ENCODE measurements at regions not wholly inside any gene's neighbourhood (a gene's known extent, or its start where the extent isn't known, plus 50 kb on each side); places are given as distances from the start of the nearest gene placed in this dataset.

- DNase-seq (no peak), ATAC-seq (ENCODE audit: low FRiP score) (no peak)
- H3K4me1 ChIP-seq (ENCODE audit: control insufficient read depth in 1 of 2, insufficient read depth in 2 of 2, low read length in 2 of 2) = no peaks in the 10 kb centered on the region
- H3K27me3 ChIP-seq (ENCODE audit: control insufficient read depth in 1 of 2, insufficient read depth in 2 of 2, low read length in 1 of 2) = no peaks in the 10 kb centered on the region
- H3K27ac ChIP-seq (ENCODE audit: low read depth in 1 of 2, low read length in 2 of 2) = no peak overlapping the region
- H3K9me3 ChIP-seq (ENCODE audit: control insufficient read depth, low read length) = peaks cover 4% of the 10 kb centered on the region
- no peak overlapping the region for H3K4me3 ChIP-seq (ENCODE audit: low read length in 2 of 2)
- H3K36me3 ChIP-seq (ENCODE audit: control insufficient read depth in 1 of 2, insufficient read depth in 2 of 2, low read length in 1 of 2) = no peaks in the 10 kb centered on the region
- intact Hi-C loops (cut with DNase I) = no loop called here
These were observed 138.5 kb downstream of the RBM26 start for GRCh38 chr13:79267560-79267959.

GRCh38 chr13:79258489-79258888 is 147.6 kb downstream of the RBM26 start:
- Histone ChIP-seq H3K27me3 (ENCODE audit: control insufficient read depth in 1 of 2, insufficient read depth in 2 of 2, low read length in 1 of 2) (no peaks in the 10 kb centered on the region), H3K4me3 (ENCODE audit: low read length in 2 of 2) (no peak overlapping the region), H3K27ac (ENCODE audit: low read depth in 1 of 2, low read length in 2 of 2) (no peak overlapping the region), H3K9me3 (ENCODE audit: control insufficient read depth, low read length) (no peaks in the 10 kb centered on the region), H3K36me3 (ENCODE audit: control insufficient read depth in 1 of 2, insufficient read depth in 2 of 2, low read length in 1 of 2) (no peaks in the 10 kb centered on the region), H3K4me1 (ENCODE audit: control insufficient read depth in 1 of 2, insufficient read depth in 2 of 2, low read length in 2 of 2) (no peaks in the 10 kb centered on the region)
- no peak for DNase-seq
- WGBS, 2 donors = 56 to 57% methylated on average over 3 of the region's 3 CpGs
- intact Hi-C loops (cut with DNase I) = no loop called here
- ATAC-seq (ENCODE audit: low FRiP score) = no peak

GRCh38 chr13:79246578-79246949 is 159.5 kb downstream of the RBM26 start:
- no peak overlapping the region for H3K4me3 ChIP-seq (ENCODE audit: low read length in 2 of 2)
- WGBS, 2 donors = 71 to 72% methylated on average over 3 of the region's 3 CpGs
- DNase-seq (no peak), ATAC-seq (ENCODE audit: low FRiP score) (no peak)
- H3K9me3 ChIP-seq (ENCODE audit: control insufficient read depth, low read length) = peaks cover 2% of the 10 kb centered on the region
- intact Hi-C loops (cut with DNase I) = no loop called here
- no peaks in the 10 kb centered on the region for H3K27me3 ChIP-seq (ENCODE audit: control insufficient read depth in 1 of 2, insufficient read depth in 2 of 2, low read length in 1 of 2)
- no peaks in the 10 kb centered on the region for H3K36me3 ChIP-seq (ENCODE audit: control insufficient read depth in 1 of 2, insufficient read depth in 2 of 2, low read length in 1 of 2)
- no peak overlapping the region for H3K27ac ChIP-seq (ENCODE audit: low read depth in 1 of 2, low read length in 2 of 2)
- no peaks in the 10 kb centered on the region for H3K4me1 ChIP-seq (ENCODE audit: control insufficient read depth in 1 of 2, insufficient read depth in 2 of 2, low read length in 2 of 2)

- Histone ChIP-seq H3K27me3 (ENCODE audit: control insufficient read depth in 1 of 2, insufficient read depth in 2 of 2, low read length in 1 of 2) (no peaks in the 10 kb centered on the region), H3K9me3 (ENCODE audit: control insufficient read depth, low read length) (peaks cover 2% of the 10 kb centered on the region), H3K36me3 (ENCODE audit: control insufficient read depth in 1 of 2, insufficient read depth in 2 of 2, low read length in 1 of 2) (no peaks in the 10 kb centered on the region), H3K27ac (ENCODE audit: low read depth in 1 of 2, low read length in 2 of 2) (no peak overlapping the region), H3K4me3 (ENCODE audit: low read length in 2 of 2) (no peak overlapping the region), H3K4me1 (ENCODE audit: control insufficient read depth in 1 of 2, insufficient read depth in 2 of 2, low read length in 2 of 2) (no peaks in the 10 kb centered on the region)
- 50 to 51% methylated on average over 8 of the region's 8 CpGs for WGBS, 2 donors
- ATAC-seq (ENCODE audit: low FRiP score) (no peak), DNase-seq (no peak)
- intact Hi-C loops (cut with DNase I) = no loop called here
These were observed 160.0 kb downstream of the RBM26 start for GRCh38 chr13:79245937-79246577.

- DNase-seq (no peak), ATAC-seq (ENCODE audit: low FRiP score) (no peak)
- Histone ChIP-seq H3K27ac (ENCODE audit: low read depth in 1 of 2, low read length in 2 of 2) (no peak overlapping the region), H3K27me3 (ENCODE audit: control insufficient read depth in 1 of 2, insufficient read depth in 2 of 2, low read length in 1 of 2) (no peaks in the 10 kb centered on the region), H3K4me3 (ENCODE audit: low read length in 2 of 2) (no peak overlapping the region), H3K9me3 (ENCODE audit: control insufficient read depth, low read length) (peaks cover 2% of the 10 kb centered on the region), H3K36me3 (ENCODE audit: control insufficient read depth in 1 of 2, insufficient read depth in 2 of 2, low read length in 1 of 2) (no peaks in the 10 kb centered on the region), H3K4me1 (ENCODE audit: control insufficient read depth in 1 of 2, insufficient read depth in 2 of 2, low read length in 2 of 2) (no peaks in the 10 kb centered on the region)
- WGBS, 2 donors = 55 to 56% methylated on average over 4 of the region's 4 CpGs
- intact Hi-C loops (cut with DNase I) = no loop called here
These were observed 164.4 kb downstream of the RBM26 start for GRCh38 chr13:79241697-79242096.

- WGBS, 2 donors = 67 to 70% methylated on average over 4 of the region's 4 CpGs
- Histone ChIP-seq H3K27me3 (ENCODE audit: control insufficient read depth in 1 of 2, insufficient read depth in 2 of 2, low read length in 1 of 2) (no peaks in the 10 kb centered on the region), H3K4me3 (ENCODE audit: low read length in 2 of 2) (no peak overlapping the region), H3K27ac (ENCODE audit: low read depth in 1 of 2, low read length in 2 of 2) (no peak overlapping the region), H3K9me3 (ENCODE audit: control insufficient read depth, low read length) (no peaks in the 10 kb centered on the region), H3K36me3 (ENCODE audit: control insufficient read depth in 1 of 2, insufficient read depth in 2 of 2, low read length in 1 of 2) (no peaks in the 10 kb centered on the region), H3K4me1 (ENCODE audit: control insufficient read depth in 1 of 2, insufficient read depth in 2 of 2, low read length in 2 of 2) (no peaks in the 10 kb centered on the region)
- no peak for DNase-seq
- ATAC-seq (ENCODE audit: low FRiP score) = no peak
- intact Hi-C loops (cut with DNase I) = no loop called here
These were observed 168.1 kb downstream of the RBM26 start for GRCh38 chr13:79237981-79238380.

GRCh38 chr13:79231887-79232286 is 174.2 kb downstream of the RBM26 start:
- Histone ChIP-seq H3K4me1 (ENCODE audit: control insufficient read depth in 1 of 2, insufficient read depth in 2 of 2, low read length in 2 of 2) (no peaks in the 10 kb centered on the region), H3K27me3 (ENCODE audit: control insufficient read depth in 1 of 2, insufficient read depth in 2 of 2, low read length in 1 of 2) (no peaks in the 10 kb centered on the region), H3K9me3 (ENCODE audit: control insufficient read depth, low read length) (no peaks in the 10 kb centered on the region), H3K36me3 (ENCODE audit: control insufficient read depth in 1 of 2, insufficient read depth in 2 of 2, low read length in 1 of 2) (no peaks in the 10 kb centered on the region), H3K4me3 (ENCODE audit: low read length in 2 of 2) (no peak overlapping the region), H3K27ac (ENCODE audit: low read depth in 1 of 2, low read length in 2 of 2) (no peak overlapping the region)
- intact Hi-C loops (cut with DNase I) = no loop called here
- ATAC-seq (ENCODE audit: low FRiP score) = no peak
- no peak for DNase-seq
- WGBS, 2 donors = 67 to 74% methylated on average over 2 of the region's 2 CpGs

GRCh38 chr13:79229761-79230160 is 176.3 kb downstream of the RBM26 start:
- ATAC-seq (ENCODE audit: low FRiP score) = no peak
- WGBS, 2 donors = 66 to 70% methylated on average over 4 of the region's 4 CpGs
- H3K27me3 ChIP-seq (ENCODE audit: control insufficient read depth in 1 of 2, insufficient read depth in 2 of 2, low read length in 1 of 2) = no peaks in the 10 kb centered on the region
- no peak for DNase-seq
- H3K27ac ChIP-seq (ENCODE audit: low read depth in 1 of 2, low read length in 2 of 2) = no peak overlapping the region
- H3K36me3 ChIP-seq (ENCODE audit: control insufficient read depth in 1 of 2, insufficient read depth in 2 of 2, low read length in 1 of 2) = no peaks in the 10 kb centered on the region
- no peak overlapping the region for H3K4me3 ChIP-seq (ENCODE audit: low read length in 2 of 2)
- H3K4me1 ChIP-seq (ENCODE audit: control insufficient read depth in 1 of 2, insufficient read depth in 2 of 2, low read length in 2 of 2) = no peaks in the 10 kb centered on the region
- intact Hi-C loops (cut with DNase I) = no loop called here
- peaks cover 2% of the 10 kb centered on the region for H3K9me3 ChIP-seq (ENCODE audit: control insufficient read depth, low read length)

GRCh38 chr13:79228972-79229371 is 177.1 kb downstream of the RBM26 start:
- DNase-seq (no peak), ATAC-seq (ENCODE audit: low FRiP score) (no peak)
- intact Hi-C loops (cut with DNase I) = no loop called here
- H3K27ac ChIP-seq (ENCODE audit: low read depth in 1 of 2, low read length in 2 of 2) = no peak overlapping the region
- no peaks in the 10 kb centered on the region for H3K4me1 ChIP-seq (ENCODE audit: control insufficient read depth in 1 of 2, insufficient read depth in 2 of 2, low read length in 2 of 2)
- no peaks in the 10 kb centered on the region for H3K36me3 ChIP-seq (ENCODE audit: control insufficient read depth in 1 of 2, insufficient read depth in 2 of 2, low read length in 1 of 2)
- no peak overlapping the region for H3K4me3 ChIP-seq (ENCODE audit: low read length in 2 of 2)
- peaks cover 2% of the 10 kb centered on the region for H3K9me3 ChIP-seq (ENCODE audit: control insufficient read depth, low read length)
- WGBS, 2 donors = 71 to 79% methylated on average over 5 of the region's 5 CpGs
- H3K27me3 ChIP-seq (ENCODE audit: control insufficient read depth in 1 of 2, insufficient read depth in 2 of 2, low read length in 1 of 2) = no peaks in the 10 kb centered on the region

Data from aorta (tissue), 5 donors.